ENCODE measurements at regions not wholly inside any gene's neighbourhood (a gene's known extent, or its start where the extent isn't known, plus 50 kb on each side); places are given as distances from the start of the nearest gene placed in this dataset.

DNA sequence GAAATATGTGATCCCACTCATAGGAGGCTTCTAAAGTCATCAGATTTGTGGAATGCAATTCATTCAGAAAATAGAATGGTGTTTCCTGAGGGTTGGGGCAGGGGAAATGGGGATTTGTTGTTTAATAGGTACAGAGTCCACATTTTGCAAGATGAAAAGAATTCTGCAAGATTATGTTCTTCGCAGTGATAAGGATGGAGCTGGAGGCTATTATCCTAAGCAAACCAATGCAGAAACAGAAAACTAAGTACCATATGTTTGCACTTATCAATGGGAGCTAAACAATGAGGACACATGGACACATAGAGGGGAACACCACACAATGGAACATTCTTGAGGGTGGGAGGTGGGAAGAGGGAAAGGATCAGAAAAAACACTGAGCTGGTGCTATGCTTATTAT, 144.3 kb upstream of the NLGN4X start:
- H3K27ac ChIP-seq = no peak overlapping the region
- no peak overlapping the region for H3K9ac ChIP-seq
- TF ChIP-seq Cebpa-rat (IDR thresholded peaks at IDR 0.05) = no peak
- peaks cover 0 to 8% (median 0%) of the 10 kb centered on the region in 10 experiments; a peak in 2 of 20 replicates for H3K4me1 ChIP-seq
- H3K4me3 ChIP-seq = no peak overlapping the region
- H4K20me1 ChIP-seq = no peaks in the 10 kb centered on the region
- no peaks in the 10 kb centered on the region for H3K27me3 ChIP-seq
- H3K4me2 ChIP-seq = no peak overlapping the region
- H3K9me3 ChIP-seq (replicated peaks in 1 of 11) = no peaks in the 10 kb centered on the region
- H3K36me3 ChIP-seq = no peaks in the 10 kb centered on the region

DNA sequence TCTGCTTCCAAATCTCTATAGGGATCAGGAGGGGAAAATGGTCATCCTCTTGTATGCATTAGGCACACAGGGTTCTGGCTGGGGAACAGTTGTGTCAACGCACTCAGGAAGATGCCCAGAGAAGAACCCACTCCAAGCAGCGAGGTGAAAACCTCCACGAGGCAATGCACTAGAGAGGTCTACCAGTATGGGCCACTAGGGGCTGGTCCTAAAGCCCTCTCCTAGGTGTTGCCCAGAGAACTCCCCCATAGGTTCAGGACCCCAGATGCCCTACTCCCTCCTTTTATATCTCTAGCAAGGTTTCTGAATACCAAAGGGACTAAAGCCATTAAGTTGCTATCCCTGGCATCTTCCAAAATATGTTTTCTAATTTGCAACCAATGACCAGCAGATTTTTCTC, 142.7 kb upstream of the NLGN4X start:
- Histone ChIP-seq H3K9me3 (replicated peaks in 1 of 11) (no peaks in the 10 kb centered on the region), H3K4me3 (no peak overlapping the region), H3K4me1 (peaks cover 0 to 8% (median 0%) of the 10 kb centered on the region in 10 experiments; a peak in 2 of 20 replicates), H3K9ac (no peak overlapping the region), H3K36me3 (no peaks in the 10 kb centered on the region), H4K20me1 (no peaks in the 10 kb centered on the region), H3K27ac (no peak overlapping the region), H3K27me3 (no peaks in the 10 kb centered on the region), H3K4me2 (peak overlapping the region in 1 of 11 experiments; percentile 26; a peak in 2 of 22 replicates)
- TF ChIP-seq Cebpa-rat (IDR thresholded peaks at IDR 0.05) = no peak

DNA sequence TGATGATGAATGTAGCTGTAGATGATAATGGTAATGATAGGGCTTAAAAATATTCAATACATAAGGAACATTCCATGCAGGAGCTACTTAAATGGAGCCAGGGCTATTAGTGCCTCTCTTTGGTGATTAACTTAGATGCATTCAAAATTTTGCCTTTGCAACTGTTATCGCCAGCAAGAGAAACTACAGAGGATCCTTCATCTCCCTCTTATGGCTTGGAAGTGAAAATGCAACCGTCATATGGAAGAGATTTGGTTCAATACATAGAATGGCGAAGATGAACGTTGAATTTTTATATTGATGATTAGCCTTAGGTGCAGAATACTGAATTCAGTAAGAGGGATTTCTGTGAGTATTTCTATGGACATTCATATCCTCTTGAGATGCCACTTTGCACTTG, 134.5 kb upstream of the NLGN4X start:
- no peaks in the 10 kb centered on the region for H4K20me1 ChIP-seq
- no peak for TF ChIP-seq Cebpa-rat (IDR thresholded peaks at IDR 0.05)
- H3K27ac ChIP-seq = no peak overlapping the region
- no peak overlapping the region for H3K9ac ChIP-seq
- no peaks in the 10 kb centered on the region for H3K27me3 ChIP-seq
- H3K36me3 ChIP-seq = no peaks in the 10 kb centered on the region
- H3K9me3 ChIP-seq (replicated peaks in 1 of 11) = no peaks in the 10 kb centered on the region
- no peaks in the 10 kb centered on the region for H3K4me1 ChIP-seq
- no peak overlapping the region for H3K4me2 ChIP-seq
- no peak overlapping the region for H3K4me3 ChIP-seq

DNA sequence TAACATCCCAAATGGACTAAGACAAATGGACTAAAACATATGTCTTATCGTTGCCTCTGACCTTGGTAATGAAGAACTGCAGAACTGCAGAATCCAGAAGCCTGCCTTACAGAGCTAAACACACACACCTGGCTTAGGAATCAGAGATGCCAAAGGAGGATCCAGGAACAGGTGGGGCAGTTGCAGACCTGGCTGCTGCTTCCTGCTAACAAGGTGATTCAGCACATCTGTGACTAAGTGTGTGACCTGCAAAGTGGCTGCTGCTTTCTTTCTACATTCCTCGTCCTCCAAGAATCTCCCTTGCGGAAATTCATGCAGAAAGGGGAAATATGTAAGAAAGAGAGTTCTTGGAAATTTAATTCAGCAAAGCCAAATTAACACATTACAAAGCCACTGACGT, 96.8 kb upstream of the NLGN4X start:
- no peaks in the 10 kb centered on the region for H4K20me1 ChIP-seq
- no peak overlapping the region for H3K9ac ChIP-seq
- H3K36me3 ChIP-seq = no peaks in the 10 kb centered on the region
- peaks cover 16 to 28% (median 19%) of the 10 kb centered on the region in 11 experiments; a peak in 20 of 22 replicates for H3K9me3 ChIP-seq (replicated peaks in 1 of 11)
- H3K4me1 ChIP-seq = no peaks in the 10 kb centered on the region
- no peak overlapping the region for H3K4me2 ChIP-seq
- H3K4me3 ChIP-seq = no peak overlapping the region
- H3K27ac ChIP-seq = no peak overlapping the region
- TF ChIP-seq Cebpa-rat (IDR thresholded peaks at IDR 0.05) = no peak
- H3K27me3 ChIP-seq = no peaks in the 10 kb centered on the region

DNA sequence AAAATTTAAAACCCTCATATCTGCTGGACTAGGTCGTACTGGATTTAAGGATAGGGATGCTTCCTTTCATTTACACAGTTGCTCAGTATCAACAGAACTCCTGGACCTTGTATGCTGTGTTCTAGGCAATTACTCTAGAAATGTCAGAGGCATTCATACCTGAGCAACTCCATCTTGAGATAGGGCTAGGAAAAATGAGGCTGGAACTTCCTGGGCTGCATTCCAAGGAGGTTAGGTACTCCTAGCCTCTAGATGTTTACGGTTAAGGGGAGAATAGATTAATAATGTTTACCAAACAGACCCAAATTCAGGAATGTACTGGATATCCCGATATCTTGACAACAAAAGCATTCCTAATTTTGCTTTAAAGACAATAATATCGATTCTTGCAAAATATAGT, 84.7 kb upstream of the NLGN4X start:
- H3K9ac ChIP-seq = no peak overlapping the region
- no peaks in the 10 kb centered on the region; a peak in 2 of 22 replicates for H3K9me3 ChIP-seq (replicated peaks in 1 of 11)
- no peak for TF ChIP-seq Cebpa-rat (IDR thresholded peaks at IDR 0.05)
- no peaks in the 10 kb centered on the region for H3K27me3 ChIP-seq
- no peak overlapping the region for H3K27ac ChIP-seq
- no peak overlapping the region for H3K4me2 ChIP-seq
- H4K20me1 ChIP-seq = no peaks in the 10 kb centered on the region
- no peaks in the 10 kb centered on the region for H3K4me1 ChIP-seq
- no peaks in the 10 kb centered on the region for H3K36me3 ChIP-seq
- H3K4me3 ChIP-seq = no peak overlapping the region

DNA sequence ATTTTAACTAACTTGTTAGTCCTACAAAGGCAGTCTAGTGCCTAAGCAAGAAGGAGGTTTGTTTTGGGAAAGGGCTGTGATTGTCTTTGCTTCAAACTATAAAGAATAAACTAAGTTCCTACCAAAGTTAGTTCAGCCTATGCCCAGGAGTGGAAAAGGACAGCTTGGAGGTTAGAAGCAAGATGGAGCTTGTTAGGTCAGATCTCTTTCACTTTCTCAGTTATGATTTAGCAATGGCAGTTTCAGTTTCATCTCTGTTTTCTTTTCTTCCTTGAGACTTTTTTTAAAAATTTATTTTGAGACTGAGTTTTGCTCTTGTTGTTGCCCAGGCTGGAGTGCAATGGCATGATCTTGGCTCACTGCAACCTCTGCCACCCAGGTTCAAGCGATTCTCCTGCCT, 82.9 kb upstream of the NLGN4X start:
- no peaks in the 10 kb centered on the region for H3K27me3 ChIP-seq
- H3K4me2 ChIP-seq = no peak overlapping the region
- H3K36me3 ChIP-seq = no peaks in the 10 kb centered on the region
- no peak for TF ChIP-seq Cebpa-rat (IDR thresholded peaks at IDR 0.05)
- no peaks in the 10 kb centered on the region for H4K20me1 ChIP-seq
- no peak overlapping the region for H3K27ac ChIP-seq
- no peak overlapping the region for H3K9ac ChIP-seq
- H3K9me3 ChIP-seq (replicated peaks in 1 of 11) = no peaks in the 10 kb centered on the region; a peak in 2 of 22 replicates
- H3K4me3 ChIP-seq = no peak overlapping the region
- H3K4me1 ChIP-seq = no peaks in the 10 kb centered on the region

DNA sequence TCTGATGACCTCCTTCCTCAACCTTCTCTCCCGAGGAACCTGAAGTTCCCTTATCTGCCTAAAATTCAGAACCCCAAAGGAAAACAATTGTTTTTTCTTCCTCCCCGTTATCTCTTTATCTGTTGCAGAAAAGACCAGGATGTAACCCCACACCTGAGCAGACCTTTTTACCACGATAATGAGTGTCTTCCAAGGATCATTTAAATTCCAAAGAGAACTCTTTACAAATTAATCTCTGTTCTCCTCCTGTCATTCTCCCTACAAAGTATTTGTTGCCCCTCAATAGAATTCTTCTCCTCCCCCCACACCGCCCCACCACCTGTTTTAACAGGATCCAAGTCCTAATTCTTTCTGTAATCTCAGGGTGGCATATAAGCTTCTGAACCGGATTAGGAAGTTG, 78.5 kb upstream of the NLGN4X start:
- Histone ChIP-seq H3K4me3 (no peak overlapping the region), H3K4me1 (no peaks in the 10 kb centered on the region), H3K9me3 (replicated peaks in 1 of 11) (no peaks in the 10 kb centered on the region; a peak in 2 of 22 replicates), H3K27ac (no peak overlapping the region), H3K36me3 (no peaks in the 10 kb centered on the region), H3K9ac (no peak overlapping the region), H3K27me3 (no peaks in the 10 kb centered on the region), H3K4me2 (no peak overlapping the region), H4K20me1 (no peaks in the 10 kb centered on the region)
- TF ChIP-seq Cebpa-rat (IDR thresholded peaks at IDR 0.05) = no peak

DNA sequence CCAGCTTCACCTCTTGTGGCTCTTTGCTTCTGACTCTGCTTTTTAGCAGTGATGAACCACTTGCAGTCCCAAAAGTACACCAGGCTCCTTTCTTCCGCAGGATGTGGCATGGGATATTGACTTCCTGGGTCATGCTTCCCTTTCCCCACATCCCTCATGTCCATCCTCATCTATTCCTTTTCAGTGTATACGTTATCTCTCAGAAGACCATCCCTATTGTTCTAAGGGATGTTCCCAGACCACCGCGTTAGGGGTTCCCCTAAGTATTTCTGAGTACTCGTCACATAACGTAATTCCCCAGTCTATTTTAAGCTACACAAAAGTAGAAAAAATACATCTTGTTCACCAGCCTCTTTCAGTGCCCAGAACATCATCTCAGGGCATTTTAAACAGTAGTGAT, 71.1 kb upstream of the NLGN4X start:
- Histone ChIP-seq H4K20me1 (no peaks in the 10 kb centered on the region), H3K36me3 (no peaks in the 10 kb centered on the region), H3K9me3 (replicated peaks in 1 of 11) (no peaks in the 10 kb centered on the region), H3K27me3 (no peaks in the 10 kb centered on the region), H3K9ac (no peak overlapping the region), H3K4me2 (no peak overlapping the region), H3K27ac (no peak overlapping the region), H3K4me3 (no peak overlapping the region), H3K4me1 (no peaks in the 10 kb centered on the region)
- TF ChIP-seq Cebpa-rat (IDR thresholded peaks at IDR 0.05) = no peak

DNA sequence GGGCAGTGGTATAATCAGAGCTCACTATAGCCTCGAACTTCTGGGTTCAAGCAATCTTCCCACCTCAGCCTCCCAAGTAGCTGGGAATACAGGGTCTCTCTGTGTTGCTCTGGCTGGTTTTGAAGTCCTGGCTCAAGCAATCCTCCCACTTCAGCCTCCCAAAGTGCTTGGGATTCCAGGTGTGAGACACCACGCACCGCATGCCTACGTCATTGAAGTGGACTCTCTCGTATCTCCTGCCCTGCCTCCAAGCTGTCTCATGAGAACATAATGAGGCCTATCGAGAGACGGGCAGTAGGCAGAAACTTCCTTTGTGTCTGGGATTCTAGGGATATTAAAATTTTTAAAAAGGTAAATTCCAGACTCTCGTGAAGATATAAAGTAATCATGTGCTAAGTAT, 65.0 kb upstream of the NLGN4X start:
- no peak overlapping the region for H3K9ac ChIP-seq
- H3K9me3 ChIP-seq (replicated peaks in 1 of 11) = no peaks in the 10 kb centered on the region
- H4K20me1 ChIP-seq = no peaks in the 10 kb centered on the region
- peaks cover 4 to 9% (median 7%) of the 10 kb centered on the region in 10 experiments; a peak in 13 of 20 replicates for H3K4me1 ChIP-seq
- no peak for TF ChIP-seq Cebpa-rat (IDR thresholded peaks at IDR 0.05)
- H3K27me3 ChIP-seq = no peaks in the 10 kb centered on the region
- no peaks in the 10 kb centered on the region for H3K36me3 ChIP-seq
- H3K27ac ChIP-seq = no peak overlapping the region
- H3K4me2 ChIP-seq = no peak overlapping the region
- no peak overlapping the region for H3K4me3 ChIP-seq

DNA sequence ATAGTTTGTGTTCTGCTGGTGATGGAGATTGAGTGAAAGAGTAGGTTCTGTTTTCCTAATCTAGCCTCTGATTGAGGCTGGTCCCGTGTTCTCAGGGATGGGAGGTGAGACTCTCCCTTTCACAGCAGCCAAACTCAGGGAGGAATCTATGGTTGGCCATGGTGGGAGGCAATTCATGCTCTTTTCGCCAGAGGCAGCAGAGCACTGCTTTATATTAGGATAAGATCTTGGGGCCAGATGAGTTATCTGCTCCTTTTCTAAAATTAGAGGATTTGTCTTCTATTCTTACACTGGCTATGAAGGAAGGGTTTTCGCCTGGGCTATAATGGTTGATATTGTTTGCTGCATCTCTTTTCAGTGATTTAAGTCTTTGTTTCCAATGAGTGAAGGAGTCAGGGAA, 63.9 kb upstream of the NLGN4X start:
- Histone ChIP-seq H3K9ac (no peak overlapping the region), H3K4me3 (no peak overlapping the region), H3K27me3 (no peaks in the 10 kb centered on the region), H3K27ac (no peak overlapping the region), H3K36me3 (no peaks in the 10 kb centered on the region), H3K9me3 (replicated peaks in 1 of 11) (no peaks in the 10 kb centered on the region), H3K4me1 (peaks cover 4 to 10% (median 9%) of the 10 kb centered on the region in 10 experiments; a peak in 13 of 20 replicates), H4K20me1 (no peaks in the 10 kb centered on the region), H3K4me2 (no peak overlapping the region)
- no peak for TF ChIP-seq Cebpa-rat (IDR thresholded peaks at IDR 0.05)

All from BLaER1 treated with 17β-estradiol and CSF1 and Interleukin-3, amounts not matched to agents 10 nM and 100 nM (cell line).